Heart left ventricle (tissue), 13 donors: ENCODE measurements at regions not wholly inside any gene's neighbourhood (a gene's known extent, or its start where the extent isn't known, plus 50 kb on each side); places are given as distances from the start of the nearest gene placed in this dataset.

Source experiments
- CTCF ChIP-seq, 12 donors: fragments of 200-600 bp; sonication (generic) in 4 of 12; IDR thresholded peaks; one replicate each; pipeline versions ENCODE4 v1.5.0 to v1.8.0; 2018 to 2022; ENCODE audit warnings: antibody characterized with exemption in 12 of 12, mild to moderate bottlenecking in 5 of 12
- POLR2A ChIP-seq, 2 donors: fragments of 450-650 bp; IDR thresholded peaks; one replicate each; pipeline ENCODE4 v1.6.1; 2017; ENCODE audit warnings: antibody characterized with exemption in 2 of 2, mild to moderate bottlenecking in 2 of 2, moderate library complexity in 2 of 2
- donor health status: ischemic (EF 13 %, LVEDD 7.1; RV severe dilation, severe dysfunction).
- donor health status: DM: no; HTN: yes; CAD: no.
- donor health status: DM: no; HTN: no; CAD: no.
- donor health status: ischemic (EF 25% LVEDD 6.9; RV normal size, moderate dysfunction).
- donor health status: ischemic (EF 25% LVEDD 5.7; RV mildly dilated, moderate dysfunction).
- donor health status: ischemic (EF 35%, LVEDD 5.7; RV mildly dilated, moderate dysfunction).
- donor health status: nonischemic (EF 11% LVEDD 7.7; RV severe dilation, severe dysfunction).
- donor health status: DM: yes; HTN: yes; CAD: no.
- donor health status: PGD.
- donor health status: ischemic (EF 29% LVEDD 5.4; RV normal size, mild dysfunction).
- donor health status: nonischemic (EF 23%, LVEDD 6.1; RV moderate dilation, normal function).

- no peak for TF ChIP-seq CTCF (IDR thresholded peaks at IDR 0.05)
- no peak for TF ChIP-seq POLR2A (IDR thresholded peaks at IDR 0.05)
These were observed 120.5 kb upstream of the EGFL6 start for GRCh38 chrX:13448941-13449340.
